Adipocyte (in vitro differentiated cells): ENCODE measurements at regions not wholly inside any gene's neighbourhood (a gene's known extent, or its start where the extent isn't known, plus 50 kb on each side); places are given as distances from the start of the nearest gene placed in this dataset.

Experiments used
- DNase-seq: peaks from one replicate; pipeline ENCODE4 v3.0.0-alpha.2; 2015; ENCODE audit warnings: low read depth
- H3K27me3 ChIP-seq: replicated peaks from 2 replicates; pipeline ENCODE4 v1.7.0; 2013; ENCODE audit warnings: mild to moderate bottlenecking, low read length, moderate library complexity; ENCODE audit not compliant: control insufficient read depth, insufficient read depth
- H3K36me3 ChIP-seq: 2 replicates; pipeline ENCODE4 v1.7.0; 2013; ENCODE audit warnings: low read length, mild to moderate bottlenecking, moderate library complexity; ENCODE audit not compliant: control insufficient read depth, insufficient read depth, severe bottlenecking
- H3K4me1 ChIP-seq: 2 replicates; pipeline ENCODE4 v1.7.0; 2013; ENCODE audit warnings: mild to moderate bottlenecking, low read length, moderate library complexity; ENCODE audit not compliant: control insufficient read depth, insufficient read depth
- H3K4me3 ChIP-seq: 2 replicates; pipeline ENCODE4 v1.7.0; 2013; ENCODE audit warnings: mild to moderate bottlenecking, low read length, moderate library complexity
- H3K9ac ChIP-seq: 2 replicates; pipeline ENCODE4 v1.7.0; 2013; ENCODE audit warnings: mild to moderate bottlenecking, low read length, moderate library complexity
- H3K9me3 ChIP-seq: 2 replicates; pipeline ENCODE4 v1.7.0; 2013; ENCODE audit warnings: mild to moderate bottlenecking, low read length, moderate library complexity; ENCODE audit not compliant: control insufficient read depth

DNA sequence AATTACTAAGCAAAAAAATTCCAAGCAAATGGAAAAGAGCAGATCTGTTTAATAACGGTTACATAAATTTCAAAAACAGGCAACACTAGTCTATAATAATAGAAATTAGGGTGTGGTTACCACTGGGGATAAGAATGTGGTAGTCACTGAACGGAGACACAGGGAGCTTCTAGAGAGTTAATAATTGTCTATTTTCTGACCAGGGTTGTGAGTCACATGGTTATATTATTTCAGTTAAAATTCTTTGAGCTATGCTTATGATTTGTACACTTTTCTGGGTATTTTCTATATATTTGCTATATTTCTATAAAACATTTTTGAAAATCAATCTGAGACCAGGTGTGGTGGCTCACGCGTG lies 433.9 kb upstream of the MAF start:
- no peaks in the 10 kb centered on the region for H3K4me1 ChIP-seq
- H3K36me3 ChIP-seq: no peaks in the 10 kb centered on the region

DNA sequence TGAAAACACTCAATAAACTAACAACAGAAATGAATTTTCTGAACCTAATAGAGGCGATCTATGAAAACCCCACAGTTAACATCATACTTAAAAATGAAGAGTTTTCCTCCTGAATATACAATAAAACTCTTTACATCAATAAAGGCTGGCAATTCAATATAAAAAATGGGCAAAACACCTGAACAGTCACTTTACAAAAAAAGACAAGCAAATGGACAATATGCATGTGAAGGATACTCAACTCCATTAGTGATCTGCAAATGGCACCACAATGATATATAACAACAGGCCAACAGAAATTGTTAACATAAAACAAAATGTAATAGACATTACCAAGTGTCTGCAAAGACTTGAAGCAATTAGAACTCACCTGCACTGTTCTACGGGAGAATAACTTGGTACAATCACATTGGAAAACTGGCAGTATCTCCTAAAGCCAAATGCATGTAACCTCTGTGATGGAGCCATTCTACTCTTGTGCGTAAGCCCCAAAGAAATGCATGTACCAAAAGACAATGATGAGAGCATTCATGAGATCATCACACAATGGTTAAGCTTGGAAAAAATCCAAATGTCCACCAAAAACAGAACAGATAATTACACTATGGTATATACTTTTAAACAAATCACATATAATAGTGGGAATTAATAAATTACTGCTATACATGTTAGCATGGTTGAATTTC lies 433.4 kb upstream of the MAF start:
- H3K4me3 ChIP-seq: no peak overlapping the region
- no peaks in the 10 kb centered on the region for H3K36me3 ChIP-seq
- H3K27me3 ChIP-seq: peaks cover 12% of the 10 kb centered on the region
- H3K4me1 ChIP-seq: no peaks in the 10 kb centered on the region
- H3K9ac ChIP-seq: no peak overlapping the region
- peaks cover 7% of the 10 kb centered on the region for H3K9me3 ChIP-seq
- DNase-seq: no peak

More for the DNA sequence above, 433.9 kb upstream of the MAF start:
- Histone ChIP-seq H3K9me3 (peaks cover 11% of the 10 kb centered on the region), H3K4me3 (no peak overlapping the region), H3K27me3 (peaks cover 16% of the 10 kb centered on the region), H3K9ac (no peak overlapping the region)
- no peak for DNase-seq

DNA sequence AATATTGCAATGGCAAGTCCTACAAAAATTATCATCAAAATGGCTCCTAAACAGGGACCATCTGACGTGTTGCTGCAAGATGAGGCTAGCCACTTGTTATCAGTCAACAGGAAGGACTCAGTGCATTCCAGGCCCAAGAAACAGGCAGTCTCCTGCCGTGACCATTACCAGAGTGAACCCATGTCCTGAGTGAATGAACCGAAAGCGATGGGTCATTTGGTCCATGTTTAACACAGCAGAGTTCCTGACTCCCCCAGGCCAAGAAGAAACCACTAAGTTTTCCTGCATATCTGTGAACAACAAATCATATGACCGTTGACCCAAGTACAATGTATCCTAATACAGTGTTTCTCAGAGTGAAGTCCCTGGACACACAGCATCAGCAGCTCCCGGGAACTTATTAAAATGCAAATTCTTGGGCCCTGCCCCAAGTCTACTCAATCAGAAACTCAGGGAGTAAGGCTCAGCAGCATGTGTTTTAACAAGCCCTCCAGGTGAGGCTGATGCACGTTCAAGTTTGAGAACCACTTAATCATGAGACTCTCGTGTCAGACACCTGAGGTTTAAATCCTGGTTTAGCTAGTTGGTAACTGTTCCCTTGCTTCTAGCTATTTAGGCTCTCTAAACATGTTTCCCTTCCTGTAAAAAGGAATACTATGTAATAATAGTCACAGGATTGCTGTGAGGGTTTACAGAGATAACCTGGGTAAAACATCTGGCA lies 429.4 kb upstream of the MAF start:
- no peak overlapping the region for H3K9ac ChIP-seq
- H3K9me3 ChIP-seq: peaks cover 7% of the 10 kb centered on the region
- H3K36me3 ChIP-seq: no peaks in the 10 kb centered on the region
- no peak overlapping the region for H3K4me3 ChIP-seq
- no peaks in the 10 kb centered on the region for H3K4me1 ChIP-seq
- H3K27me3 ChIP-seq: peaks cover 5% of the 10 kb centered on the region
- DNase-seq: no peak

DNA sequence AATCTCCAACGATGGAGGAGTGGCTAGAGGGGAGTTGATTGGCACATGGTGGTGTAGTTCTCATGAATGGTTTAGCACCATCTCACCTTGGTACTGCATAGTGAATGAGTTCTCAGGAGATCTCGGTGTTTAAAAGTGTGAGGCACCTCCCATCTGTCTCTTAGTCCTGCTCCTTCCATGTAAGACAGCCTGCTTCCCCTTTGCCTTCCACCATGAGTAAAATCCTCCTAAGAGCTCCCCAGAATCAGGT lies 428.8 kb upstream of the MAF start:
- no peak for DNase-seq
- Histone ChIP-seq H3K9me3 (peaks cover 6% of the 10 kb centered on the region), H3K9ac (no peak overlapping the region), H3K4me3 (no peak overlapping the region), H3K4me1 (no peaks in the 10 kb centered on the region), H3K27me3 (peaks cover 5% of the 10 kb centered on the region), H3K36me3 (no peaks in the 10 kb centered on the region)

DNA sequence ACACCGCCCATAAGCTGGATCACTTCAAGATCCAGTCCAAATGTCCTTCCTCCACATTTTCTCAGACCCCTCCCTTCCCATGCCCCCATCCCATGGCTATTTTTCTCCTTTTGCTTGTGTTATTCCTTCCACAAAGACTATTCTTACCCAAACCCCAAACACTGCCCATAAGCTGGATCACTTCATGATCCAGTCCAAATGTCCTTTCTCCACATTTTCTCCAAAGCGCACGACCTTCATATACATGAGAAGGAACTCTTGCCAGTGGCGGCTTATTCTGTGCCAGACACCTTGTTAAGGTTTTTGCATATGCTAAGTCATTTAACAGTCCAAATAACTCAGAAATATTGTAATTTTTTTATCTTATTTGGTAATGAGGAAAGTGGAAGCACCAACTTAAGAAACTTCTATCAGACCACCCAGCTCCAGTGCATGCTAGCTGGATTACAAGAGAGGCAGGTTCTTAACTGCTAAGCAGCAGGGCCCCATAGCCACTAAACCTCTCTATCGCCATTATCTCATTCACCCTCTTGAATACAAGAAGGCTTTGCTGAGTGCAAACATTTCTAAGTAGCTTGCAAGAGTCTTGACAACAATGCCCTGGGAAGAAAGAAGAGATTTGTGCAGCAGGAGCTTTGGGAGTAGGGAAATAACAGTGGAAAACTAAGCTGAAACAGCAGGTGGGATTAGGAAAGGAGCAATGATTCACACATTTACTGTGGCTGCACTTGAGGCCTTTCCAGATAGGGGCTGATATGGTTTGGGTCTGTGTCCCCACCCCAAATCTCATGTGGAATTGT lies 428.2 kb upstream of the MAF start:
- H3K27me3 ChIP-seq: peaks cover 5% of the 10 kb centered on the region
- H3K9ac ChIP-seq: no peak overlapping the region
- H3K4me1 ChIP-seq: no peaks in the 10 kb centered on the region
- no peak for DNase-seq
- H3K9me3 ChIP-seq: peaks cover 1% of the 10 kb centered on the region
- no peaks in the 10 kb centered on the region for H3K36me3 ChIP-seq
- no peak overlapping the region for H3K4me3 ChIP-seq

DNA sequence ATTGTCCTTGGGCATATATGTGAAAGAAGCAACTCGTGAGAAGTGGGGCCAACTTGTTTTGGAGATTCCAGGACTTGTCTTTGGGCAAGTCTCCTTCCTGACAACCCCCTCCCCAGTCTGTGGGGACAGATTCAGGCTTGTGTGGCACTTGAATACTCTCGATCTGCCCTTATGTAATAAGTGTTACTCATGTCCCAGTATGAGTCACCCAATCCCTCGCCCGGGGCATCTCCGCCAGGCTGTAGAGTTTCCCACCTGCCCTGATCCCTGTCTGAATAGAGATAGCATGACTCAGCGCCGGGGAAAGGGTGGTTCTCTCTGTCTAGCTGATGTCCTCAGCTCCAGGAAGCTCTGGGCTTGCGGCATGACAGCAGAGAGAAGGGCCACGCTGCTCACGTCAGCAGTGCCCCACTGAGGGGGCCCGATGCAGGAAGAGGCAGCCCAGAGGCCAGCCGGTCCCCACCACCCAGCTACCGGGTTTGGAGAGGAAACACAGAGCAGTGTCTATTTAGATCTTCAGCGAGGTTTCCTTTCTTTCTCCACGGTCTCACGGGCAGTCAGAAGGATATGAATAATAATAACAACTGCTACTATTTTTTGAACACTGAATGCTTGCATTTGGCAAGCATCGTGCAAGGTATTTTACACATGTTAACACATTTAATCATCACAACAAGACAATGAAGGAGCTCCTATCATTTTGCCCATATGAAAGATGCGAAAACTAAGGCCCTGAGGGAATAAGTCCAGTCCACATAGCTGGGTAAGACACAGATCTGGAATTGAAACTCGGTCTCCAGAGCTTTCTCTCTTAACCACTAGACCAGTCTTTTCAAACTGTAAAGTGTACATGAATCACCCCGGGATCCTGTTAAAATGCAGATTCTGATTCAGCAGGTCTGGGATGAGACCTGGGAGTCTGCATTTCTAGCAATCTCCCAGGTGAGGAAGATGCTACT lies 426.7 kb upstream of the MAF start:
- H3K9ac ChIP-seq: no peak overlapping the region
- no peak overlapping the region for H3K4me3 ChIP-seq
- no peaks in the 10 kb centered on the region for H3K36me3 ChIP-seq
- H3K4me1 ChIP-seq: no peaks in the 10 kb centered on the region
- H3K9me3 ChIP-seq: no peaks in the 10 kb centered on the region
- peaks cover 5% of the 10 kb centered on the region for H3K27me3 ChIP-seq
- DNase-seq: peak; percentile 92

DNA sequence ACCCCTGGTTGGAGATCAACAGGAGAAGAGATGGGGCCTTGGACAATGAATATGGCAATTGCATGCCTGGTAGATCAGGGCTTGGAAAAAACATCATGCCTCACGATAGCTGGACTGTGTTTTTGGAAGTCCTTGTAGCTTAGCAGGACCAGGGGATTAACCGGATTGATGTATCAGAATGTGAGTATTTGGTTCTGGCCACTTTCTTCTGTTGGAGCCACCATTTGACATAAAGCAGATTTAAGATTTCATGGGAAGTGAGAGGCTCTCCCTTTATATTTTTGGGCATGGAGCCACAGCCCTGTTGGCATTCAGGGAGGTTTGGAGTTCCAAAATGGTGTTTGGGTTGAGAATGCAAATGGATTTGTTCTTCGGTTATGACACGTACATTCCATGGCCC lies 424.7 kb upstream of the MAF start:
- H3K36me3 ChIP-seq: no peaks in the 10 kb centered on the region
- DNase-seq: no peak
- H3K4me1 ChIP-seq: no peaks in the 10 kb centered on the region
- H3K4me3 ChIP-seq: no peak overlapping the region
- H3K9me3 ChIP-seq: no peaks in the 10 kb centered on the region
- H3K27me3 ChIP-seq: peaks cover 5% of the 10 kb centered on the region
- no peak overlapping the region for H3K9ac ChIP-seq

DNA sequence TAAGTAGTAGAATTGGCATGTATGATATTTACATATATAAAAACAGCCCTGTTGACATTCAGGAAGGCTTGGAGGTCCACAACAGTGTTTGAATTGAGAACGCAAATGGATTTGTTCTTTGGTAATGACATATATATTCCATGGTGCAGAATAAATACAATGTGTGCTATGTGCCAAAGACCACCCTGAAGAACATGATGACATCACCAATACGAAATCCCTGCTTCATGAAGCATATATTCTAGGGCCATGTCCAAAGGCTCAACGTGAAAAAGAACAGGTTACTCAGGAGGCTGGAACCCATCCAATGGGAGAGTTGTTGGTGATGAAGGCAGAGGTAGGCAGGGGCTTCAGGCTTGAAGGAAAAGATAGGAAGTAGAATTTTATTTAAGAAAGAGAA lies 423.9 kb upstream of the MAF start:
- no peak overlapping the region for H3K9ac ChIP-seq
- H3K27me3 ChIP-seq: no peaks in the 10 kb centered on the region
- H3K4me3 ChIP-seq: no peak overlapping the region
- no peaks in the 10 kb centered on the region for H3K9me3 ChIP-seq
- no peaks in the 10 kb centered on the region for H3K4me1 ChIP-seq
- no peaks in the 10 kb centered on the region for H3K36me3 ChIP-seq
- no peak for DNase-seq

DNA sequence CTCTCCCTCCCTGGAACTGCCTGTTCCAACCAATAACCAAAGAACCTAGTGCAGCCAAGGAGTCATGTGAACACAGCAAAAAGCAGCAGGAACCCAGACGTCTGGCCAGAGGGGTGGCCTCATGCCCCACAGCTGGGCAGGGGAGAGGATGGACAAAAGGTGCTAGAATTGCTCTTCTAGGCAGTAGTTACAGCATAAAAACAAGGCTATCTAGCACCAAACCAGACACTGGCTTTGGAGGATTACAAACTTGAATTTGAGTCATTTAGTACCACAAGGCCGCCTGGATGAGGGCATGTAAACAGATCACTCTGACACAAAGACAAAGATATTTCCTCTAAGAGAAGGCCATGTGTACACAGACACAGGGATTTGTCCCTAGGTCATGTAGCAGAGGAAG lies 423.3 kb upstream of the MAF start:
- H3K27me3 ChIP-seq: no peaks in the 10 kb centered on the region

DNA sequence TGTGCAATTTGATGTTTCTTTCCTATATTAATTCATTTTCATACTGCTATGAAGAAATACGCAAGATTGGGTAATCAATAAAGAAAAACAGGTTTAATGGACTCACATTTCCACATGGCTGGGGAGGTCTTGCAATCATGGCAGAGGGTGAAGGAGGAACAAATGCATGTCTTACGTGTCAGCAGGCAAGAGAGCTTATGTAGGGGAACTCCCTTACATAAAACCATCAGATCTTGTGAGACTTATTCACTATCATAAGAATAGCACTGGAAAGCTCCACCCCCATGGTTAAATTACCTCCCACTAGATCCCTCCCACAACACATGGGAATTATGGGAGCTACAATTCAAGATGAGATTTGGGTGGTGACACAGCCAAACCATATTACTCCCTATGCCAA lies 418.9 kb upstream of the MAF start:
- no peak overlapping the region for H3K4me3 ChIP-seq
- no peaks in the 10 kb centered on the region for H3K36me3 ChIP-seq
- DNase-seq: no peak
- H3K9ac ChIP-seq: no peak overlapping the region
- H3K4me1 ChIP-seq: no peaks in the 10 kb centered on the region
- H3K27me3 ChIP-seq: peaks cover 3% of the 10 kb centered on the region
- H3K9me3 ChIP-seq: no peaks in the 10 kb centered on the region

More for the DNA sequence above, 423.3 kb upstream of the MAF start:
- no peak overlapping the region for H3K4me3 ChIP-seq
- H3K4me1 ChIP-seq: no peaks in the 10 kb centered on the region
- no peaks in the 10 kb centered on the region for H3K36me3 ChIP-seq
- H3K9me3 ChIP-seq: no peaks in the 10 kb centered on the region
- H3K9ac ChIP-seq: no peak overlapping the region
- DNase-seq: peak; percentile 41

DNA sequence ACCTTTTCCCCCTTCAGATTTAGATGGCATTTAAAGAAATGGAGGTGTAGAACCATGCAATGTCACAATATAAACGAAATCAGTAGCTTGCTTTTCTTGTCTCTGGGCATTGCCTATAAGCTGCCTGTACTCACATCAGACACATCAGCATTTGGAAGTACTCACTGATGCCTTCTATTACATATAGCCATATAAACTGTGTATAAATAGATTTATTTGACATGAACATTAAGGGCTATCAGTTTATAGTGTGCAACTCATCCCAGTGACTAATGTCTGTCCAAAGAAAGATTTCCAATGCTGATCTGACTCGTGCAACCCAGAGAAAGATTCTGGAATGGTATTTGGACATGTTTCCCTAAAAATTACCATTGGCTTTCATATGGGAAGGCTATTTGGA lies 417.9 kb upstream of the MAF start:
- no peaks in the 10 kb centered on the region for H3K9me3 ChIP-seq
- H3K36me3 ChIP-seq: no peaks in the 10 kb centered on the region
- peaks cover 3% of the 10 kb centered on the region for H3K27me3 ChIP-seq
- DNase-seq: no peak
- no peak overlapping the region for H3K9ac ChIP-seq
- H3K4me1 ChIP-seq: no peaks in the 10 kb centered on the region
- H3K4me3 ChIP-seq: no peak overlapping the region
